Calu3 (cell line): ENCODE measurements at regions not wholly inside any gene's neighbourhood (a gene's known extent, or its start where the extent isn't known, plus 50 kb on each side); places are given as distances from the start of the nearest gene placed in this dataset.

Source experiments
- BruUV-seq: library from RNA; stranded (reverse); fragments of 400-500 nt; replicated peaks from 2 replicates; lab custom pipeline; 2021; lab: Mats Ljungman, UMichigan
- CTCF ChIA-PET: fragments of 300-600 bp; sonication (Branson Sonifier 250); formaldehyde crosslinking; loops from one replicate; lab custom pipeline; 2022; ENCODE audit warnings: antibody characterized with exemption; lab: Charles Lee
- DNase-seq: peaks from one replicate; pipeline ENCODE4 v3.0.0; 2022
- H3K27ac Mint-ChIP-seq: one replicate; pipeline ENCODE4 v1.8.0; 2022; ENCODE audit warnings: mixed read lengths; ENCODE audit not compliant: unreplicated experiment
- H3K27me3 Mint-ChIP-seq: one replicate; pipeline ENCODE4 v1.8.0; 2022; ENCODE audit warnings: mixed read lengths; ENCODE audit not compliant: unreplicated experiment
- H3K36me3 Mint-ChIP-seq: one replicate; pipeline ENCODE4 v1.8.0; 2022; ENCODE audit warnings: mild to moderate bottlenecking, moderate library complexity, mixed read lengths; ENCODE audit not compliant: insufficient read depth, unreplicated experiment
- H3K4me1 Mint-ChIP-seq: one replicate; pipeline ENCODE4 v1.8.0; 2022; ENCODE audit warnings: mild to moderate bottlenecking, low read depth, mixed read lengths; ENCODE audit not compliant: unreplicated experiment
- H3K4me3 Mint-ChIP-seq: one replicate; pipeline ENCODE4 v1.8.0; 2022; ENCODE audit warnings: mild to moderate bottlenecking, low read depth, moderate library complexity, mixed read lengths; ENCODE audit not compliant: unreplicated experiment
- H3K9me3 Mint-ChIP-seq: one replicate; pipeline ENCODE4 v1.8.0; 2022; ENCODE audit warnings: low read depth, mixed read lengths; ENCODE audit not compliant: unreplicated experiment
- CTCF ChIP-seq: fragments of 200-600 bp; IDR thresholded peaks from one replicate; pipeline ENCODE4 v1.8.0; 2022; ENCODE audit warnings: antibody characterized with exemption; ENCODE audit not compliant: unreplicated experiment
- intact Hi-C: fragments of 100-400 bp; cut with micrococcal nuclease; formaldehyde crosslinking; loops from one replicate; pipeline ENCODE4 v1.10.0; 2022; ENCODE audit not compliant: unreplicated experiment

GRCh38 chr4:13302876-13303275 is 181.3 kb downstream of the RAB28 start:
- Mint-ChIP-seq H3K4me1 (no peaks in the 10 kb centered on the region), H3K9me3 (peaks cover 31% of the 10 kb centered on the region), H3K4me3 (no peak overlapping the region), H3K27me3 (no peaks in the 10 kb centered on the region), H3K27ac (no peak overlapping the region), H3K36me3 (no peaks in the 10 kb centered on the region)
- DNase-seq = no peak
- intact Hi-C loops = no loop called here
- no TSS peak for BruUV-seq
- CTCF ChIA-PET = no interaction called here
- TF ChIP-seq CTCF = no peak

DNA sequence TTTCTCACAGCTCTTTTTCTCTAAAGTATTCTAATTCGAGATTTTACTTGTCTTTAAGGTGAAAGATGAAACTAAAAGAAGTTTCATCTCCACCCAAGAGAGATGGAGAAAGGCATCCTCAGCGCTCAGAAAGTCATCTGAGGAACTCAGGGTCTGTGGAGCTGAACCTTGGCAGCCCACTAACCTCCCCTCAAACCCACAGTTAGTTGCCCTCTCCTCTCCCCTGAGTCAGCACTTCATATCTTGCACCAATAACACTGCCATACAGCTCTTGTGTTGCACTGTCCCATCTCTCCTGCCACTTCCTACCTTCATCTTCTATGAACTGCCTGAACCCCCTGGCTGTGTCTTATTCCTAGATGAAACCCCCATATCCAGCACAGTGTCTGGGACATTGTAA is 184.8 kb downstream of the RAB28 start:
- no peaks in the 10 kb centered on the region for H3K4me1 Mint-ChIP-seq
- no TSS peak for BruUV-seq

GRCh38 chr4:13298655-13299054 is 185.5 kb downstream of the RAB28 start:
- DNase-seq = no peak
- no peak for TF ChIP-seq CTCF
- CTCF ChIA-PET = no interaction called here
- H3K36me3 Mint-ChIP-seq = no peaks in the 10 kb centered on the region
- no peaks in the 10 kb centered on the region for H3K27me3 Mint-ChIP-seq
- H3K4me1 Mint-ChIP-seq = no peaks in the 10 kb centered on the region
- H3K9me3 Mint-ChIP-seq = peaks cover 25% of the 10 kb centered on the region
- intact Hi-C loops = loop anchor here (10.0 kb wide), 1 partner anchor 1576 kb away; no protein-coding TSS in a partner anchor
- no peak overlapping the region for H3K4me3 Mint-ChIP-seq
- no peak overlapping the region for H3K27ac Mint-ChIP-seq
- no TSS peak for BruUV-seq

More for the DNA sequence above, 184.8 kb downstream of the RAB28 start:
- intact Hi-C loops = loop anchor here (10.0 kb wide), 1 partner anchor 1575 kb away; no protein-coding TSS in a partner anchor
- H3K9me3 Mint-ChIP-seq = peaks cover 28% of the 10 kb centered on the region
- no peak for DNase-seq
- no peaks in the 10 kb centered on the region for H3K27me3 Mint-ChIP-seq
- H3K36me3 Mint-ChIP-seq = no peaks in the 10 kb centered on the region
- no peak for TF ChIP-seq CTCF
- no peak overlapping the region for H3K4me3 Mint-ChIP-seq
- CTCF ChIA-PET = no interaction called here
- no peak overlapping the region for H3K27ac Mint-ChIP-seq

GRCh38 chr4:13296986-13297385 is 187.2 kb downstream of the RAB28 start:
- H3K27me3 Mint-ChIP-seq = no peaks in the 10 kb centered on the region
- H3K36me3 Mint-ChIP-seq = no peaks in the 10 kb centered on the region
- no peak overlapping the region for H3K27ac Mint-ChIP-seq
- CTCF ChIA-PET = no interaction called here
- no peaks in the 10 kb centered on the region for H3K4me1 Mint-ChIP-seq
- TF ChIP-seq CTCF = no peak
- H3K4me3 Mint-ChIP-seq = no peak overlapping the region
- BruUV-seq = no TSS peak
- intact Hi-C loops = loop anchor here (10.0 kb wide), 1 partner anchor 1578 kb away; no protein-coding TSS in a partner anchor
- no peak for DNase-seq
- peaks cover 25% of the 10 kb centered on the region for H3K9me3 Mint-ChIP-seq
